Ovary (tissue), 7 donors: ENCODE measurements at regions not wholly inside any gene's neighbourhood (a gene's known extent, or its start where the extent isn't known, plus 50 kb on each side); places are given as distances from the start of the nearest gene placed in this dataset.

Source experiments
- DNase-seq, 5 donors: peaks; one replicate each; pipeline ENCODE4 v3.0.0-alpha.2; 2019 to 2020
- H3K27ac ChIP-seq, 2 donors: fragments of 200-600 bp; one replicate each; pipeline versions ENCODE4 v1.5.1 to v1.8.0; 2019 to 2022
- H3K27me3 ChIP-seq: fragments of 200-600 bp; one replicate; pipeline ENCODE4 v1.8.0; 2022
- H3K36me3 ChIP-seq: fragments of 200-600 bp; sonication (generic); one replicate; pipeline ENCODE4 v1.5.1; 2019
- H3K4me1 ChIP-seq: one replicate; pipeline ENCODE4 v1.8.1; 2013; ENCODE audit warnings: mild to moderate bottlenecking, moderate library complexity; ENCODE audit not compliant: insufficient read depth
- H3K4me3 ChIP-seq: fragments of 200-600 bp; sonication (generic); one replicate; pipeline ENCODE4 v1.5.1; 2017
- H3K9me3 ChIP-seq, 2 donors: fragments of 200-600 bp in 1 of 2; sonication (generic) in 1 of 2; one replicate each; pipeline versions ENCODE4 v1.5.1 to v1.8.1; 2013 to 2019; ENCODE audit warnings: mild to moderate bottlenecking in 1 of 2, moderate library complexity in 1 of 2
- EP300 ChIP-seq: sonication (generic); formaldehyde crosslinking; IDR thresholded peaks from one replicate; pipeline ENCODE4 v1.6.1; 2017; ENCODE audit warnings: antibody characterized with exemption
- POLR2A ChIP-seq: fragments of 450-650 bp; IDR thresholded peaks from one replicate; pipeline ENCODE4 v1.6.1; 2017; ENCODE audit warnings: antibody characterized with exemption, mild to moderate bottlenecking, moderate library complexity
- WGBS, 3 donors: extraction: QIAGEN DNeasy Blood & Tissue Kit in 1 of 3; methylation state at CpG; one replicate each; pipeline versions ENCODE4 v1.1.5 to v1.1.7; 2013 to 2017; 5-methylcytosine and 5-hydroxymethylcytosine counted together
- intact Hi-C, 4 donors: fragments of 100-400 bp; cut with DNase I; formaldehyde crosslinking; loops; one replicate each; pipeline versions ENCODE4 v1.11.0 to v1.15.1; 2022 to 2023
- TF ChIP-seq, protein P1 (sequence below), 3 donors: fragments of 450-650 bp in 2 of 3; fragments of 200-600 bp in 1 of 3; IDR thresholded peaks; one replicate each; pipeline versions ENCODE4 v1.5.1 to v1.8.0; 2016 to 2022; ENCODE audit warnings: antibody characterized with exemption in 3 of 3, mild to moderate bottlenecking in 1 of 3
- donor health status: DM: no; HTN: no; CAD: no; lungs with moderate emphysema.
- donor health status: DM: no; HTN: no; CAD: no.
- donor health status: Bipolar disorder and iron deficiency.
- donor health status: DM: no; HTN: no; CAD: no.
- donor health status: DM: yes; HTN: yes; CAD: no.

- TF ChIP-seq EP300 (no peak), POLR2A (no peak)
- TF ChIP-seq, protein P1, sequence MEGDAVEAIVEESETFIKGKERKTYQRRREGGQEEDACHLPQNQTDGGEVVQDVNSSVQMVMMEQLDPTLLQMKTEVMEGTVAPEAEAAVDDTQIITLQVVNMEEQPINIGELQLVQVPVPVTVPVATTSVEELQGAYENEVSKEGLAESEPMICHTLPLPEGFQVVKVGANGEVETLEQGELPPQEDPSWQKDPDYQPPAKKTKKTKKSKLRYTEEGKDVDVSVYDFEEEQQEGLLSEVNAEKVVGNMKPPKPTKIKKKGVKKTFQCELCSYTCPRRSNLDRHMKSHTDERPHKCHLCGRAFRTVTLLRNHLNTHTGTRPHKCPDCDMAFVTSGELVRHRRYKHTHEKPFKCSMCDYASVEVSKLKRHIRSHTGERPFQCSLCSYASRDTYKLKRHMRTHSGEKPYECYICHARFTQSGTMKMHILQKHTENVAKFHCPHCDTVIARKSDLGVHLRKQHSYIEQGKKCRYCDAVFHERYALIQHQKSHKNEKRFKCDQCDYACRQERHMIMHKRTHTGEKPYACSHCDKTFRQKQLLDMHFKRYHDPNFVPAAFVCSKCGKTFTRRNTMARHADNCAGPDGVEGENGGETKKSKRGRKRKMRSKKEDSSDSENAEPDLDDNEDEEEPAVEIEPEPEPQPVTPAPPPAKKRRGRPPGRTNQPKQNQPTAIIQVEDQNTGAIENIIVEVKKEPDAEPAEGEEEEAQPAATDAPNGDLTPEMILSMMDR (IDR thresholded peaks at IDR 0.05): no peak
- no peak for DNase-seq
- Histone ChIP-seq H3K27me3 (no peaks in the 10 kb centered on the region), H3K9me3 (no peaks in the 10 kb centered on the region), H3K4me1 (no peaks in the 10 kb centered on the region), H3K4me3 (no peak overlapping the region), H3K36me3 (no peaks in the 10 kb centered on the region), H3K27ac (no peak overlapping the region)
- WGBS, 3 donors: 56 to 58% (median 58%) methylated on average over 8 of the region's 8 CpGs
- intact Hi-C loops: no loop called here
Measured at GRCh38 chr12:98110536-98110935, 404.9 kb upstream of the TMPO start.

DNA sequence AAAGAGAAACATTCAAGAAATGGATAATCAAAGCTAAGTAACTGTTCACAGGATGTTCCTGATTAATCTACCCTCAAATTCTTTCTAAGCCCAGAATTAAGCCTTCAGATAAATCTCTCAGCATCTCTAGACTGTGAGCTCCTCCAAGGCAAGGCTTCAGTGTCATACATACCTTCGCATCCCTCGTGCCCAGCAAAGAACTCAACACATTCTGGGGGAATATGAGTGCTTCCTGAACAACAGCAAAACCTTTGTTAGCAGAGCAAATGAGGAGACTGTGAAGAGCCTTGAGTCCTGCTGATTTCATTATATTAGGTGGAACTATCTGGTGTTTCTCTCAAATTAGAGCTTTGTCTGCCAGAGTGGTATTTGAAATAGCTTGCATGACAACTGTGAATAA, 401.8 kb upstream of the TMPO start:
- WGBS, 3 donors: 84 to 91% (median 86%) methylated on average over 2 of the region's 2 CpGs
- intact Hi-C loops: no loop called here
- DNase-seq: no peak
- no peak for TF ChIP-seq POLR2A
- no peak for TF ChIP-seq EP300
- TF ChIP-seq, protein P1 (IDR thresholded peaks at IDR 0.05): no peak
- Histone ChIP-seq H3K36me3 (no peaks in the 10 kb centered on the region), H3K27me3 (no peaks in the 10 kb centered on the region), H3K4me3 (no peak overlapping the region), H3K4me1 (no peaks in the 10 kb centered on the region), H3K9me3 (no peaks in the 10 kb centered on the region), H3K27ac (no peak overlapping the region)

DNA sequence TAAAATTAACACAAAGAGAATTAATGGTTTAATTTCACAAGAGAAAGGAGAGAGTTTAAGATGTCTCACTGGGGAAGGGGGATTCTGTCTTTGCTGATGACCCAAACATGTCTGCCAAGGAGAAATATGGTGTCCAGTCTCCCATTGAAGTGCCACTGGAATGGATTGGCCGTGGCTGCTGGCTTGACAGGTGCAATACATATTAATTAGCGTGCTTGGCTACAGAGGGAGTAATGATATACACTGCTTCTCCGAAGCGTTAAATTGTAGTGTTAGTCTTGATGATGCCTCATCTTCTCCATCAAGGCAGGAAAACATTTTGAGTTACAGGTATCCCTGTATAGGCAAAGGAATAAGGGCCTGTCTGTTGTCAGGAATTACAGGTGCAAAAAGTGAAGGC, 393.4 kb upstream of the TMPO start:
- no peaks in the 10 kb centered on the region for H3K9me3 ChIP-seq
- TF ChIP-seq, protein P1 (IDR thresholded peaks at IDR 0.05): no peak
- TF ChIP-seq POLR2A: no peak
- no peak for TF ChIP-seq EP300
- intact Hi-C loops: no loop called here
- H3K36me3 ChIP-seq: no peaks in the 10 kb centered on the region
- no peak overlapping the region for H3K4me3 ChIP-seq
- no peak overlapping the region for H3K27ac ChIP-seq
- no peak for DNase-seq
- WGBS, 3 donors: 54 to 62% (median 56%) methylated on average over 4 of the region's 4 CpGs
- H3K27me3 ChIP-seq: no peaks in the 10 kb centered on the region
- no peaks in the 10 kb centered on the region for H3K4me1 ChIP-seq

DNA sequence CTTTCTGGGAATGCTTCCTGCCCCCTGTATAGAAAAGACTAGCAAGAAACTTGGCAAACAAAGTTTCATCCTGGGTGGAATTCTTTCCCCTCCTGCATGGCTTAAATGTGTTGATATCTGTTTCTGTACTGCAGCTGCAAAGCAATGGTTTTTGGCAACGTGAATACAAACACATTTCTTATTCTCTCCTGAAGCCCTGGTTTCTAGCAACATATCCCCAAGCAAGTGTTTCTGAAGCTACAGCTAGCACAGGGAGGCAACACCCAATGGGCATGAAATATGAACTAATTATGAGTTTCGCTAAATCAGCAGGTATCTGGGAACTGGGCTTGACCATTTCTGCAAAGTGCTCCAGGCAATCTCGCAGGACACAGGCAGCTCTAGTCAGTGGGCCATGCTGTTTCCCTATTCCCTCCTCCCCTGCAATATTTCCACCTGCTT, 392.3 kb upstream of the TMPO start:
- Histone ChIP-seq H3K4me1 (no peaks in the 10 kb centered on the region), H3K36me3 (no peaks in the 10 kb centered on the region), H3K9me3 (no peaks in the 10 kb centered on the region), H3K27ac (no peak overlapping the region), H3K4me3 (no peak overlapping the region), H3K27me3 (no peaks in the 10 kb centered on the region)
- no peak for DNase-seq
- TF ChIP-seq EP300 (no peak), POLR2A (no peak)
- TF ChIP-seq, protein P1 (IDR thresholded peaks at IDR 0.05): no peak
- 8 to 28% (median 15%) methylated on average over 3 of the region's 3 CpGs for whole genome bisulfite sequencing, 3 donors
- intact Hi-C loops: no loop called here
